ENCODE measurements at regions not wholly inside any gene's neighbourhood (a gene's known extent, or its start where the extent isn't known, plus 50 kb on each side); places are given as distances from the start of the nearest gene placed in this dataset.

- TF ChIP-seq CTCF (IDR thresholded peaks at IDR 0.05; ENCODE audit: insufficient read depth, low read length, severe bottlenecking) = no peak
- Histone ChIP-seq H3K4me3 (ENCODE audit: low read depth, low read length) (no peak overlapping the region), H3K27me3 (ENCODE audit: control insufficient read depth, insufficient read depth, low read length) (no peaks in the 10 kb centered on the region), H3K36me3 (ENCODE audit: control insufficient read depth, insufficient read depth, low read length) (no peaks in the 10 kb centered on the region)
- DNase-seq (ENCODE audit: low read depth) (no peak), FAIRE-seq (no peak)
Observed at GRCh38 chr10:129404091-129404490, 63.0 kb upstream of the MGMT start.

DNA sequence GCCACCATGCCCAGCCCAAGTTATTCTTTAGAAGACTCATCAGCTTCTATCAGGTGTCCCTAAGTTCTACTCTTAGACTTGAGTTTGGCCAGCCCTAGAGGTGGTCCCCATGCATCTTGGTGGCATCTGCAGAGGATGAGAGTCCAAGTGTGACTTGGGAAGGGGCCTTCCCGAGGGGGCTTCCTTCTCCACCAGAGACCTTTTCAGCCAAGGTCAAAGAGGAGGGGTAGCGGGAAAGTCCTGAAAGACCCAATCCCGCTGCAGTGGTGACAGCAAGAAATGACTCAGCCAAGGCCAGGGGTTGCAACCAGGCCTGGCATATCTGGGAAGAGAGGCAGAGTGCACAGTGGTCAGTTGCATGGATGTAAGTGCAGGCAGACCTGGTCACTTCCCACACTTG, 61.7 kb upstream of the MGMT start:
- H3K27me3 ChIP-seq (ENCODE audit: control insufficient read depth, insufficient read depth, low read length) = no peaks in the 10 kb centered on the region
- no peak overlapping the region for H3K4me3 ChIP-seq (ENCODE audit: low read depth, low read length)
- FAIRE-seq = no peak
- DNase-seq (ENCODE audit: low read depth) = no peak
- no peaks in the 10 kb centered on the region for H3K36me3 ChIP-seq (ENCODE audit: control insufficient read depth, insufficient read depth, low read length)
- TF ChIP-seq CTCF (IDR thresholded peaks at IDR 0.05; ENCODE audit: insufficient read depth, low read length, severe bottlenecking) = no peak

DNA sequence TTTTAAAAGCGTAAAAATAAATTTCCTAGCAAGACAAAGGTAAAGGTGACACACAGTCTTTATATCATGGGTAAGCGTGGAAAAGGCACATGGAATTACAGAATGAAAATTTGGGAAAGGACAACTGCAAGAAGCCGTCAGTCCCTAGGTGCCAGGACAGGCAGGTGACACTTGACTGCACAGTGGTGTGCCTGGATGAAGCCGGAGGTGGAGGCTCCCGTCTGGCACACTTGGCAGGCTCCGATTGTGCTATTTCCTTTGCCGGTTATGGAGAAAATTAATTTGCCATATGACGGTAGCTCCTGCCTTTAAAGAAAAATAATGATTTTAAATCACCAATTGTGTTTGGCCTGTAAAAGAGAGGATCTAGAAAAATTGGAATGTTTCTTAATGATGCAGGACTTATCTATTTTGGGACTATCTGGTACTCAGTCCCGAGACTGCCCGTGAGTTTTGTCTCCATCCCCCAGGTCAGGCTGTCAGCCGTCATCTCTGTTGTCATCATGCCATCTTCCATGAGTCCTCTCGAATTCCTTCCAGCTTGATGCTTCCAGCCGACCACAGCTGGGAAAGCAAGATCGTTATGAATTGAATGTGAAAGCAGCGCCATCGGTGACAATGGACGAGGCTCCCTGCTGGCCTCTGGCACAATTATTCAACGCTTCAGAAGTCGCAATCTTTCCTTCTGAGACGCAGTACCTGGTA, 56.2 kb upstream of the MGMT start:
- Histone ChIP-seq H3K27me3 (ENCODE audit: control insufficient read depth, insufficient read depth, low read length) (no peaks in the 10 kb centered on the region), H3K4me3 (ENCODE audit: low read depth, low read length) (no peak overlapping the region), H3K36me3 (ENCODE audit: control insufficient read depth, insufficient read depth, low read length) (no peaks in the 10 kb centered on the region)
- FAIRE-seq (no peak), DNase-seq (ENCODE audit: low read depth) (no peak)
- no peak for TF ChIP-seq CTCF (IDR thresholded peaks at IDR 0.05; ENCODE audit: insufficient read depth, low read length, severe bottlenecking)

DNA sequence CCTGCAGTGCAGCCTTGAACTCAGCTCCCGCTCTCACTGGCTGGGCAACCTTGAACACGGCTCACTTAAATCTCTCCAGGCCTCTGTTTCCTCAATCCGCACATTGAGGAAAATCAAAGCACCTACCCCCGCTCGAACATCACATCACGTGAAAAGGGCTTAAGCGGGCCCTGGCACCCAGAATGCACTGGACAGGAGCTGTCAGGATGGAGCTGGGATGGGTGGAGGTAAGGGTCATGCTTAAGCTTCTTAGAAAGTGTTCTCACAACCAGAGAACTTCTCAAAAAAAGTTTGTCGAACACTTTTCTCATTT, 55.7 kb upstream of the MGMT start:
- no peak overlapping the region for H3K4me3 ChIP-seq (ENCODE audit: low read depth, low read length)
- no peak for FAIRE-seq
- H3K27me3 ChIP-seq (ENCODE audit: control insufficient read depth, insufficient read depth, low read length) = no peaks in the 10 kb centered on the region
- H3K36me3 ChIP-seq (ENCODE audit: control insufficient read depth, insufficient read depth, low read length) = no peaks in the 10 kb centered on the region
- TF ChIP-seq CTCF (IDR thresholded peaks at IDR 0.05; ENCODE audit: insufficient read depth, low read length, severe bottlenecking) = no peak
- no peak for DNase-seq (ENCODE audit: low read depth)

DNA sequence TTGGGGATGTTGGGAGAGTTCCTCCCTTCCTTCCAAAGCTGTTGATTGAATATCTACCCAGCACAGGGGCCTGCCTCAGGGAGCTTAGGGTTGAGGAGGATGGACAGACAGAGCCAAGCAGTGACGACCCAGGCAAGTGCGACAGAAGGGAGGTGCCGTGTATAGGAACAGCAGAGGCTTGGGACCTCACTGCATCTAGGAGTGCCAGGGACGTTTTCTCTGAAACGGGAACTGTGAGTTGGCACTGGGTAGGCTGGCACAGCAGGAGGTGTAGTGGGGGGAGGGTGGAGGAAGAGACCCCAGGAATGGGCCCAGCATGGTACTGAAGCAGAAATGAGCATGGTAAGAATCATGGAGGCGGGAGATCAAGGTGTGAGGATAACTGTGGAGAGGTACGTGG, 55.3 kb upstream of the MGMT start:
- Histone ChIP-seq H3K27me3 (ENCODE audit: control insufficient read depth, insufficient read depth, low read length) (no peaks in the 10 kb centered on the region), H3K36me3 (ENCODE audit: control insufficient read depth, insufficient read depth, low read length) (no peaks in the 10 kb centered on the region), H3K4me3 (ENCODE audit: low read depth, low read length) (no peak overlapping the region)
- no peak for DNase-seq (ENCODE audit: low read depth)
- no peak for FAIRE-seq
- TF ChIP-seq CTCF (IDR thresholded peaks at IDR 0.05; ENCODE audit: insufficient read depth, low read length, severe bottlenecking) = no peak

DNA sequence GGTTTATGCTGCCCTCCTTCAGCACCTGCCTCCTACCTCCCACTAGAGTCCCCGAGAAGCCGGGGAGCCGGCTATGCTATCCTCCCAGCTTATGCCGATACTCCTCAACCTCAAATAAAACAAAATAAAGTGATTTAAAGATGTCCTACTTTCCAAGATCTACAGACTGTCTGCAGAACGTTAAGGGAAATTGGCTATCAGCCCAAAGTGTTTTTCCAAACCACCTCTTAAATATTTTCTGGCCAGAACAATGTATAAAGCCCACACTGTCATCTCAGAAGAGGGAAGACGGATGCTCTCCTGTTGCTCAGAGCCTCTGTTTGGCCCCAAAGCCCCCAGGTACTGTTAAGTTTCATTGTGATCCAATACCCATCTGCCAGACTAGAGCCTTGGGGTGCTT, 54.0 kb upstream of the MGMT start:
- no peaks in the 10 kb centered on the region for H3K27me3 ChIP-seq (ENCODE audit: control insufficient read depth, insufficient read depth, low read length)
- no peak overlapping the region for H3K4me3 ChIP-seq (ENCODE audit: low read depth, low read length)
- no peaks in the 10 kb centered on the region for H3K36me3 ChIP-seq (ENCODE audit: control insufficient read depth, insufficient read depth, low read length)
- FAIRE-seq (no peak), DNase-seq (ENCODE audit: low read depth) (no peak)
- no peak for TF ChIP-seq CTCF (IDR thresholded peaks at IDR 0.05; ENCODE audit: insufficient read depth, low read length, severe bottlenecking)

All from bronchial epithelial cell (primary cell).